C4-2B (cell line): ENCODE measurements at regions not wholly inside any gene's neighbourhood (a gene's known extent, or its start where the extent isn't known, plus 50 kb on each side); places are given as distances from the start of the nearest gene placed in this dataset.

Experiments used
- H3K27ac ChIP-seq: fragments of 450-650 bp; 2 replicates; pipeline ENCODE4 v1.5.1; 2017
- CTCF ChIP-seq: fragments of 450-650 bp; conservative IDR thresholded peaks from 2 replicates; pipeline ENCODE4 v1.5.1; 2017; ENCODE audit warnings: mild to moderate bottlenecking
- ZFX ChIP-seq: fragments of 450-650 bp; IDR thresholded peaks from 2 replicates; pipeline ENCODE4 v1.6.1; 2017

- H3K27ac ChIP-seq: no peak overlapping the region
- no peak for TF ChIP-seq ZFX
- TF ChIP-seq CTCF: no peak
Observed at GRCh38 chr10:69742356-69742695, 59.4 kb upstream of the COL13A1 start.

GRCh38 chr10:69742928-69743602 lies 58.6 kb upstream of the COL13A1 start:
- TF ChIP-seq ZFX (no peak), CTCF (peak; percentile 61)
- no peak overlapping the region for H3K27ac ChIP-seq

- TF ChIP-seq CTCF (no peak), ZFX (no peak)
- H3K27ac ChIP-seq: no peak overlapping the region
Observed at GRCh38 chr10:69744971-69745370, 56.7 kb upstream of the COL13A1 start.

GRCh38 chr10:69745698-69746097 lies 56.0 kb upstream of the COL13A1 start:
- TF ChIP-seq ZFX (no peak), CTCF (no peak)
- H3K27ac ChIP-seq: no peak overlapping the region

- H3K27ac ChIP-seq: no peak overlapping the region
Observed at GRCh38 chr10:69747179-69747578, 54.5 kb upstream of the COL13A1 start.

GRCh38 chr10:69748621-69749020 lies 53.1 kb upstream of the COL13A1 start:
- no peak overlapping the region for H3K27ac ChIP-seq
- no peak for TF ChIP-seq CTCF
- TF ChIP-seq ZFX: no peak

More at GRCh38 chr10:69747179-69747578, 54.5 kb upstream of the COL13A1 start:
- TF ChIP-seq ZFX (no peak), CTCF (no peak)

- no peak overlapping the region for H3K27ac ChIP-seq
- TF ChIP-seq CTCF (no peak), ZFX (no peak)
Observed at GRCh38 chr10:69749178-69750010, 52.3 kb upstream of the COL13A1 start.
